IMR-90 (cell line): ENCODE measurements at regions not wholly inside any gene's neighbourhood (a gene's known extent, or its start where the extent isn't known, plus 50 kb on each side); places are given as distances from the start of the nearest gene placed in this dataset.

Experiments used
- ATAC-seq: fragments of 200-7000 bp; cut with Tn5 transposase; 2 replicates; pipeline ENCODE4 v1.9.1; 2020; ENCODE audit warnings: low read depth, mild to moderate bottlenecking, moderate library complexity
- BruUV-seq: library from RNA; stranded (reverse); fragments of 400-500 nt; replicated peaks from 2 replicates; lab custom pipeline; 2021; lab: Mats Ljungman, UMichigan
- CTCF ChIA-PET: fragments of 300-600 bp; formaldehyde crosslinking; extraction: SDS; loops from one replicate; lab custom pipeline; 2021; ENCODE audit warnings: antibody characterized with exemption; lab: Yijun Ruan, JAX
- POLR2A ChIA-PET: fragments of 300-600 bp; sonication (Branson Sonifier 250); formaldehyde crosslinking; loops from one replicate; lab custom pipeline; 2022; ENCODE audit warnings: antibody characterized with exemption; ENCODE audit not compliant: unreplicated experiment; lab: Charles Lee
- DNase-seq: peaks from one replicate; pipeline ENCODE4 v3.0.0; 2013
- H2AFZ ChIP-seq: replicated peaks from 2 replicates; pipeline ENCODE3; 2013; ENCODE audit warnings: low read length, mild to moderate bottlenecking; ENCODE audit not compliant: poor library complexity
- H2AK5ac ChIP-seq: 2 replicates; pipeline ENCODE4 v1.6.1; 2013; ENCODE audit warnings: low read depth, low read length, inconsistent platforms
- H2AK9ac ChIP-seq: replicated peaks from 2 replicates; pipeline ENCODE3; 2013; ENCODE audit warnings: mild to moderate bottlenecking, low read depth, low read length, moderate library complexity; ENCODE audit not compliant: poor library complexity
- H2BK120ac ChIP-seq: 2 replicates; pipeline ENCODE4 v1.6.1; 2013; ENCODE audit warnings: low read depth, low read length, inconsistent platforms
- H2BK15ac ChIP-seq: 3 replicates; pipeline ENCODE4 v1.6.1; 2013; ENCODE audit warnings: low read depth, low read length, inconsistent platforms
- H2BK20ac ChIP-seq: 2 replicates; pipeline ENCODE4 v1.6.1; 2013; ENCODE audit warnings: low read depth, mild to moderate bottlenecking, inconsistent platforms, low read length, moderate library complexity
- H2BK5ac ChIP-seq: 2 replicates; pipeline ENCODE4 v1.6.1; 2013; ENCODE audit warnings: mild to moderate bottlenecking, low read depth, low read length, inconsistent platforms; ENCODE audit not compliant: poor library complexity, severe bottlenecking
- H3K14ac ChIP-seq: replicated peaks from 2 replicates; pipeline ENCODE4 v1.6.1; 2013; ENCODE audit warnings: low read depth, low read length, inconsistent platforms
- H3K18ac ChIP-seq: 2 replicates; pipeline ENCODE4 v1.6.1; 2013; ENCODE audit warnings: low read depth, low read length, control low read depth
- H3K23ac ChIP-seq: 2 replicates; pipeline ENCODE4 v1.6.1; 2013; ENCODE audit warnings: low read depth, low read length, inconsistent platforms
- H3K27ac ChIP-seq: 2 replicates; pipeline ENCODE4 v1.5.1; 2013; ENCODE audit warnings: mild to moderate bottlenecking, control low read depth, low read length; ENCODE audit not compliant: insufficient read depth
- H3K27me3 ChIP-seq: 2 replicates; pipeline ENCODE4 v1.6.1; 2013; ENCODE audit warnings: low read length; ENCODE audit not compliant: control insufficient read depth, insufficient read depth
- H3K36me3 ChIP-seq: 2 replicates; pipeline ENCODE4 v1.6.1; 2013; ENCODE audit warnings: low read length, mixed read lengths; ENCODE audit not compliant: control insufficient read depth, insufficient read depth
- H3K4ac ChIP-seq: 2 replicates; pipeline ENCODE4 v1.6.1; 2013; ENCODE audit warnings: low read depth, low read length, inconsistent platforms
- H3K4me1 ChIP-seq: 2 replicates; pipeline ENCODE4 v1.6.1; 2013; ENCODE audit warnings: low read length, mixed read lengths; ENCODE audit not compliant: control insufficient read depth, insufficient read depth
- H3K4me2 ChIP-seq: 2 replicates; pipeline ENCODE4 v1.6.1; 2013; ENCODE audit warnings: low read depth, mild to moderate bottlenecking, control low read depth, low read length, moderate library complexity
- H3K4me3 ChIP-seq: 2 replicates; pipeline ENCODE4 v1.5.1; 2013; ENCODE audit warnings: low read depth, mild to moderate bottlenecking, control low read depth, low read length, moderate library complexity; ENCODE audit not compliant: insufficient read depth
- H3K56ac ChIP-seq: 2 replicates; pipeline ENCODE4 v1.6.1; 2013; ENCODE audit warnings: low read length, inconsistent platforms; ENCODE audit not compliant: insufficient read depth; ENCODE audit errors: extremely low read depth
- H3K79me1 ChIP-seq, 2 experiments: 2 replicates each; pipeline ENCODE4 v1.6.1; 2013; ENCODE audit warnings: low read length in 2 of 2, inconsistent platforms in 1 of 2, low read depth in 1 of 2
- H3K9ac ChIP-seq: 2 replicates; pipeline ENCODE4 v1.6.1; 2013; ENCODE audit warnings: low read depth, low read length, control low read depth
- H3K9me1 ChIP-seq: 2 replicates; pipeline ENCODE4 v1.6.1; 2013; ENCODE audit warnings: low read length, inconsistent platforms; ENCODE audit not compliant: insufficient read depth
- H3K9me3 ChIP-seq: 2 replicates; pipeline ENCODE4 v1.6.1; 2013; ENCODE audit warnings: low read length; ENCODE audit not compliant: control insufficient read depth, insufficient read depth
- H4K20me1 ChIP-seq: 2 replicates; pipeline ENCODE4 v1.6.1; 2013; ENCODE audit warnings: low read length, inconsistent platforms; ENCODE audit not compliant: insufficient read depth
- H4K5ac ChIP-seq: 2 replicates; pipeline ENCODE4 v1.6.1; 2013; ENCODE audit warnings: mild to moderate bottlenecking, low read depth, low read length, control low read depth
- H4K8ac ChIP-seq, 2 experiments: 2 replicates each; pipeline ENCODE4 v1.6.1; 2013; ENCODE audit warnings: low read depth in 2 of 2, low read length in 2 of 2, control low read depth in 1 of 2, inconsistent platforms in 1 of 2
- H4K91ac ChIP-seq: 2 replicates; pipeline ENCODE4 v1.6.1; 2013; ENCODE audit warnings: low read depth, low read length, inconsistent platforms; ENCODE audit not compliant: insufficient read depth
- CHD1 ChIP-seq: IDR thresholded peaks from 2 replicates; pipeline ENCODE4 v1.6.1; 2012; ENCODE audit warnings: low read depth, low read length, improper control_type of control experiment
- MXI1 ChIP-seq: IDR thresholded peaks from 2 replicates; pipeline ENCODE4 v1.6.1; 2012; ENCODE audit warnings: low read depth, mild to moderate bottlenecking, low read length, moderate library complexity, borderline replicate concordance
- NFE2L2 ChIP-seq: fragments of 150-350 bp; IDR thresholded peaks from 2 replicates; pipeline ENCODE4 v1.6.1; 2016; ENCODE audit warnings: low read depth, mild to moderate bottlenecking, low read length
- POLR2A ChIP-seq: IDR thresholded peaks from 2 replicates; pipeline ENCODE4 v1.6.1; 2012; ENCODE audit warnings: mild to moderate bottlenecking, low read depth, low read length
- RCOR1 ChIP-seq: IDR thresholded peaks from 2 replicates; pipeline ENCODE4 v1.6.1; 2012; ENCODE audit warnings: mild to moderate bottlenecking, low read length, improper control_type of control experiment; ENCODE audit not compliant: insufficient replicate concordance
- RFX5 ChIP-seq: IDR thresholded peaks from 2 replicates; pipeline ENCODE4 v1.8.0; 2012; ENCODE audit warnings: low read depth, mild to moderate bottlenecking, low read length, moderate library complexity
- SMC3 ChIP-seq: fragments of 150-350 bp; IDR thresholded peaks from 2 replicates; pipeline ENCODE4 v1.6.1; 2016; ENCODE audit warnings: low read depth, mild to moderate bottlenecking, antibody characterized with exemption, low read length, moderate library complexity
- WGBS, 2 experiments: methylation state at CpG; one replicate each; pipeline versions ENCODE4 v1.1.5 to v1.1.7; 2013; ENCODE audit warnings: missing lambda C conversion rate in 2 of 2; ENCODE audit not compliant: insufficient read length in 1 of 2; ENCODE audit errors: extremely low coverage in 2 of 2; 5-methylcytosine and 5-hydroxymethylcytosine counted together
- dilution Hi-C: fragments of 300-500 bp; cut with HindIII; formaldehyde crosslinking; loops from one replicate; pipeline ENCODE4 v1.14.3; 2018; ENCODE audit warnings: low sequenced_read_pairs; ENCODE audit not compliant: unreplicated experiment
- in situ Hi-C: fragments of 300-500 bp; cut with MboI; formaldehyde crosslinking; loops from 3 replicates; pipeline ENCODE4 v1.14.3; 2019; ENCODE audit warnings: low sequenced_read_pairs, inconsistent platforms, mixed read lengths
- intact Hi-C: fragments of 100-400 bp; cut with micrococcal nuclease; formaldehyde crosslinking; loops from 2 replicates; pipeline ENCODE4 v1.10.0; 2022
- TF ChIP-seq, protein P1 (sequence below): fragments of 150-350 bp; IDR thresholded peaks from 2 replicates; pipeline ENCODE4 v1.6.1; 2016; ENCODE audit warnings: low read depth, mild to moderate bottlenecking, low read length, moderate library complexity, borderline replicate concordance
- TF ChIP-seq, protein P2 (sequence below): fragments of 150-350 bp; IDR thresholded peaks from 2 replicates; pipeline ENCODE4 v1.6.1; 2017; ENCODE audit warnings: mild to moderate bottlenecking, antibody characterized with exemption, low read length, low read depth

DNA sequence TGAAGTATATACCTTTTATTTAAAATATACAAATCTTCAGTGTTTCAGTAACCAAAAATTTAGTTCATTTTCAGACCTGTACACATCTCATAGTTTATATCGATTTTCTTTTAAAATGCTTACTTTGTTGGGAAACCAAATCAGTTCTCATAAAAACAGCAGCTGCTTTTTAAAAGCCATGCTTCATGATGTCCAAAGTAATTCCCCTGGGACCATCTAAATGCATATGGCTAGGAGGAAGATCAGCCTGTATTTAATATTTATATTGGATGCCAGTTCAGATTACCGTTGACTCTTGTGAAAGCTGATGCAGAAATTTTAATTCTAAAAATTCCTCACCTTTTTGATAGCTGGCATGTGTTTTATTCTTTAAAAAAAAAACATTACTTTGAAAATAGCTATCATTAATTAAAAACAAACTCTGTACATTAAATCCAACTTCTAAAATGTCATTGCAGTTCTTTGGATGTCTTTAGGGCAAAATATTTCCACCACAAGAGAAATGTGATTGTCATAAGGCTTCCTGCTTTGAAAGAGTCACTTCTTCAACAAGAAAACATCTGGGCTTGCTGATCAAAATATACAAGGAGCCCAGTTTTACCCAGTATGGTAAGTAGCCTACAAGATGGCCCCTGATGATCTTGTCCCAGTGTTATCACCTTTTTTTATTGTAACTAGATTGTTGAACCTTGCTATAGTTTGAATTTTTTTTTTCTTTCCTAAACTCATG lies 1242.9 kb upstream of the CDH6 start:
- H3K9me3 ChIP-seq: peaks cover 2% of the 10 kb centered on the region
- no TSS peak for BruUV-seq
- in situ Hi-C loops: no loop called here
- DNase-seq (no peak), ATAC-seq (no peak)
- no peak overlapping the region for H2BK20ac ChIP-seq
- no peak overlapping the region for H3K9ac ChIP-seq
- no CpG with 5 or more reads among the region's 2 CpGs for WGBS, 2 experiments
- CTCF ChIA-PET: no interaction called here
- intact Hi-C loops: no loop called here
- POLR2A ChIA-PET: no interaction called here
- no peak overlapping the region for H3K4me3 ChIP-seq
- no peak overlapping the region for H3K18ac ChIP-seq
- H3K36me3 ChIP-seq: no peaks in the 10 kb centered on the region
- no peak overlapping the region for H2BK5ac ChIP-seq
- no peaks in the 10 kb centered on the region for H4K20me1 ChIP-seq
- no peak overlapping the region for H4K8ac ChIP-seq
- H3K9me1 ChIP-seq: no peaks in the 10 kb centered on the region
- H3K4me2 ChIP-seq: no peak overlapping the region
- TF ChIP-seq CHD1 (no peak), SMC3 (no peak), RCOR1 (no peak), NFE2L2 (no peak), MXI1 (no peak), RFX5 (no peak), POLR2A (no peak)
- TF ChIP-seq, protein P1, sequence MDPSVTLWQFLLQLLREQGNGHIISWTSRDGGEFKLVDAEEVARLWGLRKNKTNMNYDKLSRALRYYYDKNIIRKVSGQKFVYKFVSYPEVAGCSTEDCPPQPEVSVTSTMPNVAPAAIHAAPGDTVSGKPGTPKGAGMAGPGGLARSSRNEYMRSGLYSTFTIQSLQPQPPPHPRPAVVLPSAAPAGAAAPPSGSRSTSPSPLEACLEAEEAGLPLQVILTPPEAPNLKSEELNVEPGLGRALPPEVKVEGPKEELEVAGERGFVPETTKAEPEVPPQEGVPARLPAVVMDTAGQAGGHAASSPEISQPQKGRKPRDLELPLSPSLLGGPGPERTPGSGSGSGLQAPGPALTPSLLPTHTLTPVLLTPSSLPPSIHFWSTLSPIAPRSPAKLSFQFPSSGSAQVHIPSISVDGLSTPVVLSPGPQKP: no peak
- TF ChIP-seq, protein P2, sequence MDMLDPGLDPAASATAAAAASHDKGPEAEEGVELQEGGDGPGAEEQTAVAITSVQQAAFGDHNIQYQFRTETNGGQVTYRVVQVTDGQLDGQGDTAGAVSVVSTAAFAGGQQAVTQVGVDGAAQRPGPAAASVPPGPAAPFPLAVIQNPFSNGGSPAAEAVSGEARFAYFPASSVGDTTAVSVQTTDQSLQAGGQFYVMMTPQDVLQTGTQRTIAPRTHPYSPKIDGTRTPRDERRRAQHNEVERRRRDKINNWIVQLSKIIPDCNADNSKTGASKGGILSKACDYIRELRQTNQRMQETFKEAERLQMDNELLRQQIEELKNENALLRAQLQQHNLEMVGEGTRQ: no peak
- no peak overlapping the region for H3K23ac ChIP-seq
- H3K4me1 ChIP-seq: no peaks in the 10 kb centered on the region
- H4K91ac ChIP-seq: no peak overlapping the region
- H3K27me3 ChIP-seq: no peaks in the 10 kb centered on the region
- no peak overlapping the region for H2AK9ac ChIP-seq
- H3K4ac ChIP-seq: no peak overlapping the region
- no peak overlapping the region for H3K14ac ChIP-seq
- H2AFZ ChIP-seq: no peak overlapping the region
- no peak overlapping the region for H4K5ac ChIP-seq
- H2BK120ac ChIP-seq: no peak overlapping the region
- H2AK5ac ChIP-seq: no peak overlapping the region
- dilution Hi-C loops: no loop called here
- no peak overlapping the region for H3K56ac ChIP-seq
- H3K79me1 ChIP-seq: no peaks in the 10 kb centered on the region
- no peak overlapping the region for H2BK15ac ChIP-seq
- no peak overlapping the region for H3K27ac ChIP-seq
